PC-9 (cell line): ENCODE measurements at regions not wholly inside any gene's neighbourhood (a gene's known extent, or its start where the extent isn't known, plus 50 kb on each side); places are given as distances from the start of the nearest gene placed in this dataset.

Source experiments
- CTCF ChIP-seq: fragments of 200-600 bp; sonication (generic); conservative IDR thresholded peaks from 2 replicates; pipeline ENCODE4 v1.6.1; 2017; ENCODE audit warnings: mixed run types, antibody characterized with exemption, mild to moderate bottlenecking, moderate library complexity
- EZH2 ChIP-seq: fragments of 200-600 bp; sonication (generic); IDR thresholded peaks from 2 replicates; pipeline ENCODE4 v1.8.0; 2017; ENCODE audit warnings: antibody characterized with exemption, low read depth

- TF ChIP-seq CTCF = no peak
- no peak for TF ChIP-seq EZH2
Measured at GRCh38 chr2:84249140-84249539, 209.9 kb downstream of the SUCLG1 start.
